HUES64 (cell line): ENCODE measurements at regions not wholly inside any gene's neighbourhood (a gene's known extent, or its start where the extent isn't known, plus 50 kb on each side); places are given as distances from the start of the nearest gene placed in this dataset.

Experiments
- H3K27ac ChIP-seq: 2 replicates; pipeline ENCODE4 v1.7.0; 2013; ENCODE audit warnings: low read depth, low read length, inconsistent platforms
- H3K27me3 ChIP-seq: 2 replicates; pipeline ENCODE4 v1.6.1; 2013; ENCODE audit warnings: mild to moderate bottlenecking, low read length; ENCODE audit not compliant: insufficient read depth
- H3K36me3 ChIP-seq: 2 replicates; pipeline ENCODE4 v1.6.1; 2013; ENCODE audit warnings: mild to moderate bottlenecking, low read length; ENCODE audit not compliant: insufficient read depth
- H3K4me1 ChIP-seq: 2 replicates; pipeline ENCODE4 v1.6.1; 2013; ENCODE audit warnings: mild to moderate bottlenecking, low read length, moderate library complexity; ENCODE audit not compliant: insufficient read depth
- H3K4me3 ChIP-seq: 2 replicates; pipeline ENCODE4 v1.5.1; 2013; ENCODE audit warnings: mild to moderate bottlenecking, low read length, moderate library complexity
- H3K9ac ChIP-seq: 2 replicates; pipeline ENCODE4 v1.6.1; 2013; ENCODE audit warnings: mild to moderate bottlenecking, low read depth, low read length
- H3K9me3 ChIP-seq: 2 replicates; pipeline ENCODE4 v1.6.1; 2013; ENCODE audit warnings: low read depth, low read length; ENCODE audit not compliant: insufficient read depth
- WGBS: fragments of 150-250, 120-280 bp; methylation state at CpG from one replicate; pipeline ENCODE4 v1.1.7; 2013; ENCODE audit warnings: missing lambda C conversion rate; 5-methylcytosine and 5-hydroxymethylcytosine counted together

DNA sequence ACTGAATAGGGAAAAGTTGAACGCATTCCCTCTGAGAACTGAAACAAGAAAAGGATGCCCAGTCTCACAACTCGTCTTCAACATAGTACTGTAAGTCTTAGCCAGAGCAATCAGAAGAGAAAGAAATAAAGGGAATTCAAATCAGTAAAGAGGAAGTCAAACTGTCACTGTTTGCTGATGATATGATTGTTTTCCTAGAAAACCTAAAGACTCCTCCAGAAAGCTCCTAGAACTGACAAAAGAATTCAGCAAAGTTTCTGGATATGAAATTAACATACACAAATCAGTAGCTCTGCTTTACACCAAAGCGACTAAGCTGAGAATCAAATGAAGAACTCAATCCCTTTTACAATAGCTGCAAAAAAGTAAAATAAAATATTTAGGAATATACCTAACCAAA lies 471.2 kb upstream of the CNTN5 start:
- H3K27ac ChIP-seq = no peak overlapping the region
- H3K9me3 ChIP-seq = no peaks in the 10 kb centered on the region
- no peaks in the 10 kb centered on the region for H3K36me3 ChIP-seq
- no peaks in the 10 kb centered on the region for H3K27me3 ChIP-seq
- H3K4me3 ChIP-seq = no peak overlapping the region
- 100% methylated on average over 3 of the region's 3 CpGs for WGBS
- no peak overlapping the region for H3K9ac ChIP-seq
- no peaks in the 10 kb centered on the region for H3K4me1 ChIP-seq

DNA sequence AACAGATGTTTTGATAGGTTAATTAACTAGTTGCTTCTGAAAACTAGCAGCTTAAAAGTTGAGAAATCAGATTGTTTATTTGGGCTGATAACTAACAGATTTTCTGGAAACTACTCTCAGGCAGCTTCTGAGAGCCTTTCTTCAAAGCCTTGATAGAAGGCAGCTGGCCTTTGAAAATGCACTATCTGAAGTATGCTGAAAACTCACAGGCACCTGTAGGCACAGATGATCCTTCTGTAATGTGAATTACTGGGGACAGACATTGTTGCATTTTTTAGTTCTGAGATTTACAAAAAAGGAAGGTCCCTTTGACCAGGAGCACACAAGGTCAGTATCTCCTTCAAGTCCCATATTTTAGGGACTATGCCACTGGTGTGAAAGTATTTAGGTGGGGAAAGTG lies 460.8 kb upstream of the CNTN5 start:
- no peaks in the 10 kb centered on the region for H3K9me3 ChIP-seq
- no peaks in the 10 kb centered on the region for H3K36me3 ChIP-seq
- no peak overlapping the region for H3K4me3 ChIP-seq
- peaks cover 4% of the 10 kb centered on the region; the same call in 1 of the 2 replicates for H3K4me1 ChIP-seq
- H3K27me3 ChIP-seq = no peaks in the 10 kb centered on the region
- H3K27ac ChIP-seq = no peak overlapping the region
- H3K9ac ChIP-seq = no peak overlapping the region

GRCh38 chr11:98561252-98561651 lies 459.5 kb upstream of the CNTN5 start:
- Histone ChIP-seq H3K27ac (no peak overlapping the region), H3K4me1 (peaks cover 4% of the 10 kb centered on the region; the same call in 1 of the 2 replicates), H3K27me3 (no peaks in the 10 kb centered on the region), H3K36me3 (no peaks in the 10 kb centered on the region), H3K9me3 (no peaks in the 10 kb centered on the region), H3K9ac (no peak overlapping the region), H3K4me3 (no peak overlapping the region)
- WGBS = 90% methylated on average over 4 of the region's 4 CpGs

- Histone ChIP-seq H3K36me3 (no peaks in the 10 kb centered on the region), H3K27ac (no peak overlapping the region), H3K27me3 (no peaks in the 10 kb centered on the region), H3K4me1 (peaks cover 4% of the 10 kb centered on the region; the same call in 1 of the 2 replicates), H3K9ac (no peak overlapping the region), H3K9me3 (no peaks in the 10 kb centered on the region), H3K4me3 (no peak overlapping the region)
Observed at GRCh38 chr11:98561877-98562395, 458.8 kb upstream of the CNTN5 start.

DNA sequence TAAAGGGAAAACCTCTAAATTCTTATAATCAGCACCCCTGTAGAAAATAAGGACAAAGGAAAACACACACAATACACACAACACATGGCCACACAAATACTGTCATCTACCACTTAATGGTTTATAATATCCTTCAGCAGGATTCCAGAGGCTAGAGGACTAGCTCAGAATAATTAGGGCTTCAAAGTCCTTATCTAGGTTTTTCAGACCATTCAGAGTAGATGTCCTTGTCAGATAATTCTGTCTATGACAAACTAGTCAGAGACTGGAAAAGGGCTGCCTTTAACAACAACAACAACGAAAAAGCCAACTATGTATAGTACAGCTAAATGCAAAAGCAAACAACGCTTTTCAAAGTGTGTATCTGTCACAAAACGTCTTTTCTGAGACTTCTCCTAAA lies 456.5 kb upstream of the CNTN5 start:
- no peak overlapping the region for H3K27ac ChIP-seq
- 85% methylated on average over 3 of the region's 3 CpGs for WGBS
- no peak overlapping the region for H3K9ac ChIP-seq
- H3K9me3 ChIP-seq = no peaks in the 10 kb centered on the region
- peaks cover 4% of the 10 kb centered on the region; the same call in 1 of the 2 replicates for H3K4me1 ChIP-seq
- H3K27me3 ChIP-seq = no peaks in the 10 kb centered on the region
- no peak overlapping the region for H3K4me3 ChIP-seq
- no peaks in the 10 kb centered on the region for H3K36me3 ChIP-seq

DNA sequence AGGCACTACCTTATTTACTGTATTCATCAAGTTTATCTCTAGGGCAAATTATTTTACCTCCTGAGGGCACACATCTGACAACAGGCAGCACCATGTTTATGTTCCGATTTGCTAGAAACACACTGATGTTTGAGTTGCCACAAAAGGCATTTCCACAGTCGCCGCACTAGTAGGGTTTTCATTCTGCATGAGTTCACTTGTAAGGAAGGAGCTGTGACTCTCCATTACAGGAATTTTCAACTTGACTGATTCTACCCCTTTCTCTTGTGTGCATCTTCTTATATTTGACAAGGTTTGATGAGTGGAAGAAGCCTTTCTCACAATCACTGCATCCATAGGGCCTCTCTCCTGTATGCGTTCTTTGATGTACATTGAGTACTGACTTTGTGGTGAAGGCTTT lies 455.9 kb upstream of the CNTN5 start:
- H3K4me1 ChIP-seq = peaks cover 4% of the 10 kb centered on the region; the same call in 1 of the 2 replicates
- no peak overlapping the region for H3K9ac ChIP-seq
- H3K4me3 ChIP-seq = no peak overlapping the region
- no peaks in the 10 kb centered on the region for H3K9me3 ChIP-seq
- no peaks in the 10 kb centered on the region for H3K27me3 ChIP-seq
- WGBS = 96% methylated on average over 3 of the region's 4 CpGs
- H3K27ac ChIP-seq = no peak overlapping the region
- no peaks in the 10 kb centered on the region for H3K36me3 ChIP-seq

- Histone ChIP-seq H3K4me1 (peaks cover 4% of the 10 kb centered on the region; the same call in 1 of the 2 replicates), H3K27me3 (no peaks in the 10 kb centered on the region), H3K4me3 (no peak overlapping the region), H3K9me3 (no peaks in the 10 kb centered on the region), H3K9ac (no peak overlapping the region), H3K36me3 (no peaks in the 10 kb centered on the region), H3K27ac (no peak overlapping the region)
- WGBS = 94% methylated on average over 4 of the region's 5 CpGs
Observed at GRCh38 chr11:98565311-98565710, 455.4 kb upstream of the CNTN5 start.

- Histone ChIP-seq H3K4me3 (no peak overlapping the region), H3K9ac (no peak overlapping the region), H3K9me3 (no peaks in the 10 kb centered on the region), H3K27me3 (no peaks in the 10 kb centered on the region), H3K4me1 (no peaks in the 10 kb centered on the region), H3K36me3 (no peaks in the 10 kb centered on the region), H3K27ac (no peak overlapping the region)
- WGBS = 96% methylated on average over 25 of the region's 25 CpGs
Observed at GRCh38 chr11:98566978-98567377, 453.8 kb upstream of the CNTN5 start.

DNA sequence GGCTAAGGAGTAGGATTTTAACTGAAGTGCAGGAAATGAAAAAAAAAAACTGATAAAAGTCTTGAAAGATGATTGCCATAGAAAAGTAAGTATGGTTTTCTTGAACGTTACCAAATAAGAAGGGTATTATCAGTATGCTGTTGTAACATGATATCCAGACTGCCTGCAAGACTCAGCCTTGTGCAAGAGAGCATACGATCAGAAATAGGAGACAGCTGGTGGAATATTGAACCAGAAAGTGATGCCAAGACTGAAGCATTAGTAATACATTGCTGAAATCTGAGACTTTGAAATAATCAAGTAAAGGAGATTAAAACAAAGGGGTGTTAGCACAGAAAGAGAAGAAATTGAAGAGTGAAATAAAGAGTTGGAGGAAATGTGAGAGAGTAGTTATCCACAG lies 452.7 kb upstream of the CNTN5 start:
- H3K27me3 ChIP-seq = no peaks in the 10 kb centered on the region
- H3K4me3 ChIP-seq = no peak overlapping the region
- no peak overlapping the region for H3K27ac ChIP-seq
- 90% methylated on average over 2 of the region's 2 CpGs for WGBS
- no peaks in the 10 kb centered on the region for H3K4me1 ChIP-seq
- H3K9me3 ChIP-seq = no peaks in the 10 kb centered on the region
- no peak overlapping the region for H3K9ac ChIP-seq
- H3K36me3 ChIP-seq = no peaks in the 10 kb centered on the region

- WGBS = 100% methylated on average over 1 of the region's 1 CpG
- Histone ChIP-seq H3K27ac (no peak overlapping the region), H3K9me3 (no peaks in the 10 kb centered on the region), H3K4me1 (no peaks in the 10 kb centered on the region), H3K36me3 (no peaks in the 10 kb centered on the region), H3K27me3 (no peaks in the 10 kb centered on the region), H3K4me3 (no peak overlapping the region), H3K9ac (no peak overlapping the region)
Observed at GRCh38 chr11:98572941-98573340, 447.8 kb upstream of the CNTN5 start.

DNA sequence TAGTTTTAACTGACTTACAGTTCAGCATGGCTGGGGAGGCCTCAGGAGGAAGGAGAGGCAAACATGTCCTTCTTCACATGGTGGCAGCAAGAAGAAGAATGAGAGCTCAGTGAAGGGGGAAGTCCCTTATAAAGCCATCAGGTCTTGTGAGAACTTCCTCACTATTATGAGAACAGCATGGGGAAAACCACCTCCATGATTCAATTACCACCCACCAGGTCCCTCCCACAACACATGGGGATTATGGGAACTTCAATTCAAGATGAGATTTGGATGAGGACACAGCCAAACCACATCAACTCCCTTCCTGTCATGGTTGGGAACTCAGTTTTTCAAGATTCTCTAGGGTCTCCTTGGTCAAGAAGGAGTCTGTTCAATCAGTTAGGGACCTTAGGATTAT lies 432.9 kb upstream of the CNTN5 start:
- Histone ChIP-seq H3K27ac (no peak overlapping the region), H3K36me3 (no peaks in the 10 kb centered on the region), H3K4me1 (no peaks in the 10 kb centered on the region), H3K27me3 (no peaks in the 10 kb centered on the region), H3K9ac (no peak overlapping the region), H3K9me3 (no peaks in the 10 kb centered on the region), H3K4me3 (no peak overlapping the region)

- H3K4me3 ChIP-seq = no peak overlapping the region
- H3K9ac ChIP-seq = no peak overlapping the region
- H3K4me1 ChIP-seq = no peaks in the 10 kb centered on the region
- H3K27ac ChIP-seq = no peak overlapping the region
- no peaks in the 10 kb centered on the region for H3K9me3 ChIP-seq
- 94% methylated on average over 3 of the region's 5 CpGs for WGBS
- no peaks in the 10 kb centered on the region for H3K36me3 ChIP-seq
- no peaks in the 10 kb centered on the region for H3K27me3 ChIP-seq
Observed at GRCh38 chr11:98589967-98590366, 430.8 kb upstream of the CNTN5 start.
